Prostate gland (tissue), 2 donors: ENCODE measurements at regions not wholly inside any gene's neighbourhood (a gene's known extent, or its start where the extent isn't known, plus 50 kb on each side); places are given as distances from the start of the nearest gene placed in this dataset.

Experiments
- DNase-seq: peaks from one replicate; pipeline ENCODE4 v3.0.0-alpha.2; 2019; ENCODE audit warnings: low spot score
- H3K27ac ChIP-seq, 2 donors: fragments of 200-600 bp; sonication (generic); 2 replicates each; pipeline ENCODE4 v1.5.1; 2017 to 2019
- H3K27me3 ChIP-seq: fragments of 200-600 bp; sonication (generic); replicated peaks from 2 replicates; pipeline ENCODE4 v1.5.1; 2019; ENCODE audit not compliant: insufficient read depth
- H3K36me3 ChIP-seq, 2 donors: fragments of 200-600 bp; sonication (generic); 1 replicate in 1 of 2; 2 replicates in 1 of 2; pipeline versions ENCODE4 v1.5.1 to v1.8.1; 2017 to 2019
- H3K4me1 ChIP-seq: fragments of 200-600 bp; sonication (generic); replicated peaks from 2 replicates; pipeline ENCODE4 v1.5.1; 2019
- H3K4me3 ChIP-seq, 2 donors: fragments of 200-600 bp; sonication (generic); 2 replicates each; pipeline ENCODE4 v1.5.1; 2017 to 2019
- H3K9me3 ChIP-seq: fragments of 200-600 bp; sonication (generic); 2 replicates; pipeline ENCODE4 v1.5.1; 2017
- CTCF ChIP-seq, 4 experiments: fragments of 200-600 bp in 2 of 4; fragments of 450-650 bp in 2 of 4; sonication (generic) in 2 of 4; IDR thresholded peaks; 1 replicate in 3 of 4; 2 replicates in 1 of 4; pipeline ENCODE4 v1.5.1; 2016 to 2019; ENCODE audit warnings: antibody characterized with exemption in 4 of 4, mild to moderate bottlenecking in 2 of 4, moderate library complexity in 2 of 4
- POLR2A ChIP-seq: fragments of 450-650 bp; IDR thresholded peaks from one replicate; pipeline ENCODE4 v1.6.1; 2016; ENCODE audit warnings: antibody characterized with exemption, mild to moderate bottlenecking
- POLR2AphosphoS5 ChIP-seq: sonication (generic); formaldehyde crosslinking; IDR thresholded peaks from one replicate; pipeline ENCODE4 v1.6.1; 2017; ENCODE audit warnings: antibody characterized with exemption
- WGBS: methylation state at CpG from one replicate; pipeline ENCODE4 v1.1.5; 2018; 5-methylcytosine and 5-hydroxymethylcytosine counted together
- intact Hi-C: fragments of 100-400 bp; cut with DNase I; formaldehyde crosslinking; loops from one replicate; pipeline ENCODE4 v1.14.2; 2022

DNA sequence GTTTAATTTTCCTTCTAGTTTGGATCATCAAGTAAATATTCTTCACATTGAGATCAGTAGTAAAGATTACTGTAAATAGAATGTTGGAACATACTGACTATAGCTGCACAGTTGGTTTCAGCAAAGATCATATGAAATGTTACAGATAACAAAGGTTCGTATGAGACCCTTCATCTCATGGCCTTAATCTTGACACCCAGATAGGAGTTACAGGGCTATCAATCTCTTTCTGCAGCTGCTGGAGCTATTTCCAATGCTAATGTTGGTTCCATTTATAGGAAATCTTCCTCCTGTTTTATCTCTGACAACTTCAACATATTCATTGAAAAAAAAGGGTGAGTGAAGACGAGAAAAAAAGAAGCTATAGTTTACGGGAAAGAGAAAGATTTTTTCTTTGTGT, 495.6 kb downstream of the JRKL start:
- H3K9me3 ChIP-seq, result no peaks in the 10 kb centered on the region
- 47% methylated on average over 3 of the region's 3 CpGs for WGBS
- intact Hi-C loops, result no loop called here
- no peaks in the 10 kb centered on the region for H3K27me3 ChIP-seq
- H3K4me1 ChIP-seq, result no peaks in the 10 kb centered on the region
- H3K36me3 ChIP-seq, result no peaks in the 10 kb centered on the region
- no peak overlapping the region for H3K4me3 ChIP-seq
- H3K27ac ChIP-seq, result no peak overlapping the region
- DNase-seq, result no peak
- TF ChIP-seq CTCF (IDR thresholded peaks at IDR 0.05) (no peak), POLR2AphosphoS5 (no peak), POLR2A (no peak)

- DNase-seq, result no peak
- Histone ChIP-seq H3K36me3 (no peaks in the 10 kb centered on the region), H3K9me3 (no peaks in the 10 kb centered on the region), H3K27me3 (no peaks in the 10 kb centered on the region), H3K27ac (no peak overlapping the region), H3K4me3 (no peak overlapping the region), H3K4me1 (no peaks in the 10 kb centered on the region)
- TF ChIP-seq CTCF (IDR thresholded peaks at IDR 0.05) (no peak), POLR2AphosphoS5 (no peak), POLR2A (no peak)
- 83% methylated on average over 2 of the region's 2 CpGs for WGBS
- intact Hi-C loops, result no loop called here
These were observed 496.1 kb downstream of the JRKL start for GRCh38 chr11:96885912-96886311.

DNA sequence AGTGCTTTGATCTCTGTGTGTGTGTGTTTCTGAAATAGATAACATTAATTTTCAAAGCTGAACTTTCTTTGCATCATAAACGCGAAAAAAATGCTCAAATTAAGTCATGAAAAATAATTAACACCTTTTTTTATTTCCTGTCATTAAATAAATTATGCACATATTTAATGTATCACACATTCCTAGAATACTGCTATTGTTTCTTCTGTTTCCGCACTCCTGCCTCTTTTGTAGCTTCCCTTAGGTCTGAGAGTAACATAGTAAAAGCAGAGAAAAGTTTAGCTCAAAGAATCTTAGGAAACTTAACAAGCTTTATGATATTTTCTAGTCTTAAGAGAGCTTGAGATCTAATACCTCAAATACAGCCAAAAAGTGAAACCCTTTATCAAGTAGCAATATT, 504.2 kb downstream of the JRKL start:
- DNase-seq, result no peak
- H3K4me1 ChIP-seq, result no peaks in the 10 kb centered on the region
- no peak overlapping the region for H3K27ac ChIP-seq
- WGBS, result 62% methylated on average over 3 of the region's 3 CpGs
- H3K4me3 ChIP-seq, result no peak overlapping the region
- H3K27me3 ChIP-seq, result no peaks in the 10 kb centered on the region
- intact Hi-C loops, result no loop called here
- no peaks in the 10 kb centered on the region for H3K36me3 ChIP-seq
- H3K9me3 ChIP-seq, result no peaks in the 10 kb centered on the region
- TF ChIP-seq CTCF (IDR thresholded peaks at IDR 0.05), result no peak

- WGBS, result 29% methylated on average over 1 of the region's 1 CpG
- H3K27me3 ChIP-seq, result no peaks in the 10 kb centered on the region
- no peak for DNase-seq
- H3K9me3 ChIP-seq, result no peaks in the 10 kb centered on the region
- H3K4me1 ChIP-seq, result no peaks in the 10 kb centered on the region
- no peak overlapping the region for H3K27ac ChIP-seq
- TF ChIP-seq CTCF (IDR thresholded peaks at IDR 0.05) (no peak), POLR2AphosphoS5 (no peak), POLR2A (no peak)
- H3K36me3 ChIP-seq, result no peaks in the 10 kb centered on the region
- intact Hi-C loops, result no loop called here
- H3K4me3 ChIP-seq, result no peak overlapping the region
These were observed 504.8 kb downstream of the JRKL start for GRCh38 chr11:96894587-96894986.

- no peaks in the 10 kb centered on the region for H3K4me1 ChIP-seq
- H3K4me3 ChIP-seq, result no peak overlapping the region
- 91% methylated on average over 5 of the region's 5 CpGs for WGBS
- no peak for DNase-seq
- intact Hi-C loops, result no loop called here
- H3K27ac ChIP-seq, result no peak overlapping the region
- H3K36me3 ChIP-seq, result no peaks in the 10 kb centered on the region
- TF ChIP-seq POLR2A (no peak), POLR2AphosphoS5 (no peak), CTCF (IDR thresholded peaks at IDR 0.05) (no peak)
- no peaks in the 10 kb centered on the region for H3K9me3 ChIP-seq
- no peaks in the 10 kb centered on the region for H3K27me3 ChIP-seq
These were observed 510.2 kb downstream of the JRKL start for GRCh38 chr11:96899971-96900370.
